Inferior parietal cortex (tissue), 1 donor: ENCODE measurements at regions not wholly inside any gene's neighbourhood (a gene's known extent, or its start where the extent isn't known, plus 50 kb on each side); places are given as distances from the start of the nearest gene placed in this dataset.
"Not testable (repeated sequence)": the region's sequence is repeated elsewhere in the genome, so short reads cannot be mapped to it uniquely, and the experiment has no call there.

ENCODE experiments used
- DNase-seq: peaks from one replicate; pipeline ENCODE4 v3.0.0-alpha.2; 2016; ENCODE audit errors: extremely low spot score

GRCh38 chr13:65505941-65506340, 1724.2 kb downstream of the PCDH9 start:
- no peak for DNase-seq

- no peak for DNase-seq
Measured at GRCh38 chr13:65504213-65504612, 1725.9 kb downstream of the PCDH9 start.

GRCh38 chr13:65500481-65500880, 1729.7 kb downstream of the PCDH9 start:
- no peak for DNase-seq

GRCh38 chr13:65499256-65499655, 1730.9 kb downstream of the PCDH9 start:
- DNase-seq, result no peak

- DNase-seq, result no peak
Measured at GRCh38 chr13:65497265-65497664, 1732.9 kb downstream of the PCDH9 start.

GRCh38 chr13:65490725-65491124, 1739.4 kb downstream of the PCDH9 start:
- DNase-seq, result not testable (repeated sequence)

GRCh38 chr13:65488606-65489005, 1741.5 kb downstream of the PCDH9 start:
- no peak for DNase-seq

GRCh38 chr13:65479692-65480091, 1750.4 kb downstream of the PCDH9 start:
- DNase-seq, result no peak

GRCh38 chr13:65473196-65473595, 1756.9 kb downstream of the PCDH9 start:
- DNase-seq, result no peak

GRCh38 chr13:65472336-65472735, 1757.8 kb downstream of the PCDH9 start:
- DNase-seq, result no peak

GRCh38 chr13:65470781-65471180, 1759.4 kb downstream of the PCDH9 start:
- DNase-seq, result no peak

- no peak for DNase-seq
Measured at GRCh38 chr13:65468628-65469027, 1761.5 kb downstream of the PCDH9 start.

- no peak for DNase-seq
Measured at GRCh38 chr13:65461590-65461989, 1768.5 kb downstream of the PCDH9 start.

GRCh38 chr13:65460136-65460535, 1770.0 kb downstream of the PCDH9 start:
- no peak for DNase-seq

- DNase-seq, result no peak
Measured at GRCh38 chr13:65456150-65456912, 1773.8 kb downstream of the PCDH9 start.

- DNase-seq, result no peak
Measured at GRCh38 chr13:65454403-65454802, 1775.7 kb downstream of the PCDH9 start.

GRCh38 chr13:65453982-65454381, 1776.2 kb downstream of the PCDH9 start:
- DNase-seq, result no peak

GRCh38 chr13:65445340-65445739, 1784.8 kb downstream of the PCDH9 start:
- DNase-seq, result no peak

GRCh38 chr13:65435590-65435989, 1794.5 kb downstream of the PCDH9 start:
- no peak for DNase-seq

GRCh38 chr13:65417953-65418352, 1812.2 kb downstream of the PCDH9 start:
- no peak for DNase-seq

GRCh38 chr13:65416784-65417183, 1813.4 kb downstream of the PCDH9 start:
- no peak for DNase-seq

- DNase-seq, result no peak
Measured at GRCh38 chr13:65414187-65414586, 1815.9 kb downstream of the PCDH9 start.

GRCh38 chr13:65411521-65411920, 1818.6 kb downstream of the PCDH9 start:
- DNase-seq, result no peak

GRCh38 chr13:65410791-65411190, 1819.3 kb downstream of the PCDH9 start:
- DNase-seq, result no peak
